NCI-H1048 (cell line): ENCODE measurements at regions not wholly inside any gene's neighbourhood (a gene's known extent, or its start where the extent isn't known, plus 50 kb on each side); places are given as distances from the start of the nearest gene placed in this dataset.

ENCODE experiments used
- DNase-seq: peaks from one replicate; lab custom pipeline; 2025; lab: John Stamatoyannopoulos, UW

DNA sequence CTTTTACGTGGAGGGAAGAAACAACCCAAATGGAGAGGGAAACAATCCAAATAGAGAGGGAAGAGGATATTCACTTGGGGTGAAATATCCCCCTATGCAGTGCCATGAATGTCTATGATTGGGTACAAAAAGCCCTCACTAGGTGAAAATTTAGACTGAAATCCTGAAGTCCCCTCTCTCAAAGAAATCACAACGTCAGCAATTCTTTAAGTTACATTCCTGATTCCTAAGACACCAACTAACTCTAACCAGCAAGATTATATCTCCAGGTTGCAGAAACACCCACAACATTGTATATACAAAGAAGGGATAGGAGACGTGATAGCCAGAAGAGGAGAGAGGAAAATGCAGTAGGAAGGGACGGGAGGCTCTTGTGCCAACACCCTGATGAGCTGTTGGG, 374.3 kb downstream of the DCAF12L2 start:
- DNase-seq, result no peak

- no peak for DNase-seq
Measured at GRCh38 chrX:125810856-125811255, 355.2 kb downstream of the DCAF12L2 start.

GRCh38 chrX:125826080-125826479, 340.0 kb downstream of the DCAF12L2 start:
- no peak for DNase-seq

- no peak for DNase-seq
Measured at GRCh38 chrX:125826774-125827451, 339.2 kb downstream of the DCAF12L2 start.

DNA sequence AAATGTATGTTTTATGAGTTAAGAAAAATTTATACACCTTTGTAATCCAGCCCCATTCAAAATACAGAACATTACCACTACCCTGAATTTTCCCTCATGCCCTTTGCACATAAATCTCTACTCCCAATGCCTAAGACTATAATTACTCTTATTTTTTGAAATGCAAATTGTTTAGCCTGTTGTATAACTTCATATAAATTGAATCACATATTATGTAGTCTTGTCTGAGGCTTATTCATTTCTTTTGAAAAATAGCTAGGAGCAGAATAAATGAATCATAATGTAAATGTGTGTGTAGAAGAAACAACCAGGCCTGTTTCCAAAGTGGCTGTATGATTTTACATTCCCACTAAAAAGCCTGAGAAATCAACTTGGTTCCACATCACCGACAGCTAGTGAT, 319.8 kb downstream of the DCAF12L2 start:
- DNase-seq, result no peak

DNA sequence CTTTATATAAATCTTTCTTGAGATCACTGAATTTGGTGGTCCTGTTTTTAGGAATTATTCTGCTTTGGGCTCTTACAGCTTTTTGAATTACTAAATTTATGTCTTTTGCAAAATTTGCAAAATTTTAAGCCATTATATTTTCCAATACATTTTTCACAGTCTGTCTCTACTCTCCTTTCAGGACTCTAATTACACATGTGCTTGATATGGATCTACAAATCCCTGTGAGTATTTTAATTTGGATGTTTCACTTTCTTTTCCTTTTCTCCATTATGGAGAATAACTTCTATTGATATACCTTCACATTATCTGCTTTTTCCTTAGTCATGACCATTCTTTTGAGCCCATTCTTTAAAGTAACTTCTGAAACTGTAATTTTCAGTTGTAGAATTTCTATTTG, 315.4 kb downstream of the DCAF12L2 start:
- DNase-seq, result no peak

DNA sequence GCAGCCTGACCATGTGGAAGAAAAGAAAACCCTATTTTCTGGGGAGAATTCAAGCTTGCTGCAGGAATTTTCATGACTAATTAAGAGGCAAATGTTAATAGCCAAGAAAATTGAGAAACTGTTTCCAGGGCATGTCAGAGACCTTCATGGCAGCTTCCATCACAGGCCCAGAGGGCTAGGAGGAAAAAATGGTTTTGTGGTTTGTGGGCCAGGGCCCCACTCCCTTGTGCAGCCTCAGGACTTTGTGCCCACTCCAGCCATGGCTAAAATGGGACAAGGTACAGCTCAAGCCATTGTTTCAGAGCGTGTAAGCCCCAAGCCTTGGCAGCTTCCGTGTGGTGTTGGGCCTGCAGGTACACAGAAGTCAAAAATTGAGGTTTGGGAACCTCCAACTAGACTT, 282.9 kb downstream of the DCAF12L2 start:
- no peak for DNase-seq

- no peak for DNase-seq
Measured at GRCh38 chrX:125894947-125895346, 271.1 kb downstream of the DCAF12L2 start.

DNA sequence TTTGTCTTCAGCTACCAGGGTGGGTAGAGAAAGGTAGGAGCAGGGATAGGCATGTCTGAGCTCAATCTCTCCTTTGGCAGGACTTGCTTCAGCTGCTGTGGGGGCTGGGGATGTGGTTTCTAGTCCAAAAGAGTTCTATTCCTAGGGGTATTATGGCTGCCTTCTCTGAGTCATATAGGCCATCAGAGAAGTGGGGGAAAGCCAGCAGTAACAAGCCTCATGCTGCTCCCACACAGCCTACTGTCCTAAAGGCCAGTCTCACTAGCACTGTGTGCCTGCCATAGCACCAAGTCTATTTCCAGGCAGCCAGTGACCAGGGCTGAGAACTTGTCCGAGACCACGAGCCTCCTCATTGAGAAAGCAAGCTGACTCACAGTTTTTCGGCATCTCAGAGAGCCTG, 270.6 kb downstream of the DCAF12L2 start:
- no peak for DNase-seq

- DNase-seq, result no peak
Measured at GRCh38 chrX:125926295-125926694, 239.8 kb downstream of the DCAF12L2 start.

DNA sequence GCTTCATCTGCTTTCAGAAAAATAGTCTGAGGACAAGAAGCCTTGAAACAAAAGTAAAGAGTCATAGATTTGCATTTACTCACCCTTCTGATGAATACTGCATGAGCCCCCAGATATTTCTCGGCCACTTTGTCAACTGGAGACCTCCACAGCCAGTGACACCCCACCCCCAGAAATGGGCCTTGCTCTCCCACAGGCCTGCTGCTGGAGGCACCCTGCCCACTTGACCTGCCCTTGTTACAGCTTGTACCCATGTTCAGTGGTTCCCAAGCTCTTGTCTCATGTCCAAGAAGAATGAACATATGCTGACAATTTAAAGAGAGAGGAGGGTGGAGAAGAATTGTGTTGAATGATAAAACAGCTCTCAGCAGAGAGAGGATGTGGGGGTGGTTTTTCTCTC, 225.1 kb downstream of the DCAF12L2 start:
- no peak for DNase-seq

DNA sequence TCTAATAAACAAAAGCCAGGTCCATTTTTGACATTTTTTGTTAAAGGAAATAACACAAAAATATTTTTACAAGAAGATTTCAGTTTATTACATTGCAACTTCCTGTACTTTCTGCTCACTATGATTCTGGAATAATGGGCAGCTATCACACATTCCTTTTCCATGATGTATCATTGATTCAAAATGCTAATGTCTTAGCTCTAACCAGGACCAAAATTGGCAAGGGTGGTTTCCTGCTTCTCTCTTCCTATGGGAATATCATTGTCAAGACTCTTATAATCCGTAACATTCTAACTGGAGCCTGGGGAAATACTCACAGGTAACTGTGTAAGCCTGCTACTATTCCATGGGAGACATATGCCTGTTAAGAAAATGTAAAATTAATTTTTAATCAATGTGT, 218.6 kb downstream of the DCAF12L2 start:
- no peak for DNase-seq

DNA sequence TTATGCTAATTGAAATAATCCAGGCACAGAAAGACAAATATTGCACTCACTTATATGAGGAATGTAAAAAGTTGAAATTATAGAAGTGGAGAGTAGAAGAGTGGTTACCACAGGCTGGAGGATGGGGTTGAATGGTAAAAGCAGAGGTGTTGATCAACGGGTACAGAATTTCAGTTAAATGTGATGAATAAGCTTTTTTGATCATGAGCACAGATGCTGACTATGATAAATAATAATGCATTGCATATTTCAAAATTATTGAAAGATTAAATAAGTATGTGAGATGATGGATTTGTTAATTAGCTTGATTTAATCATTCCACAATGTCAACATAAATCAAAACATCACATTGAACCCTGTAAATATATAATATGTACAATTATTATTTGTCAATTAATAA, 213.1 kb downstream of the DCAF12L2 start:
- no peak for DNase-seq

DNA sequence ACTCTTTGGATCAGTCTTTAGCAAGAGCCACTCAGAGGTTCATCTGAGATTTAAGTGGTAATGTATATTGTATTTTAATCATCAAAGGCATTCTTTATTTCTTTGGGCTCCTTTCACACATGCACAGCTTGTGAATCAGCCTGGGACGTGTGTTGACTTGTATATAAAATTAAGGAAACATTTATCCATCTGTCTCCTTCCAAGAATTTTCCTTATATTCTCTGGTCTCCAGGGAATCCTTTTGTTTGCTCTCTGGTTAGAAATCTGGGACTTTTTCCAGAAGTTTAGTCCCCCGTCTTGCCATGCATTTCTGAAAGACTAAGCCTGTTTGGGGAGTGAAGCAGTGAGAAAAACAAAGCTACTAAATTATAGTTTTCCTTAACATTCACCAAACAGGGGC, 212.3 kb downstream of the DCAF12L2 start:
- no peak for DNase-seq

DNA sequence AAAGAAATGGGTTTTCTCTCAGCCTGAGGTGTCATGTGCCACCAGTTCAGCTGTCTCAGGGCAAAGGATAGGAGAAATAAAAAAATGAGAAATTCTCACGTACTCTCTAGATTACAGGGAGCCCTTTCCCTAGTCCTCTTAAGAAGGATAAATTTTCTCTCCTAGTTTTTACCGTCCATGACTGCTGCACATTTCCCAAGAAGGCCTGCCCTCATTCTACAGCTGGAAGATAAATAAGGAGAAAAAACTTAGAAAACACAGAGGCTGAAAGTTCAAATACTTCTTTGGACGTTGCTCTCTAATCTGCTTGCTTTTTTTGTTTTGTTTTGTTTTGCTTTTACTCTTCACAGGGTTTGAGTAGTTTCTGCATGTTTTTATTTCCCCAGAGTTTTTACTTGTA, 211.9 kb downstream of the DCAF12L2 start:
- DNase-seq, result no peak

DNA sequence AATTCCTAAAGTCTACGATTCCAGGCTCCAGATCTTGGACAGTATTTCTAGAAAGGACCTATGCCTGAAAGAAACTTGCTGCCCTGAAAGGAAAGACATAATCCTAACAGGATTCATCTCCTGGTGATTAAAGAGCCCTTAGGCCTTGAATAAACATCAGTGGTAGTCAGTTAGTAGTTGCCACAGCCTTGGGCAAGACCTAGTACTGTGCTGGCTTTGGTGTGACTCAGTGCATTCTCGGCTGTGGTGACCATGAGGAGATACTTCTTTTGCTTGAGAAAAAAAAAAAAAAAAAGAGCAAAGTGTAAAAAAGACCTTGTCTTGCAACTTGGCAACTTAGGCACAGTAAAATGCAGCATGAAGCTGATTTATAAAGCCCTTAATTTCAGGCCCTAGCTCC, 188.2 kb downstream of the DCAF12L2 start:
- DNase-seq, result no peak

- DNase-seq, result no peak
Measured at GRCh38 chrX:125998432-125998831, 167.7 kb downstream of the DCAF12L2 start.

DNA sequence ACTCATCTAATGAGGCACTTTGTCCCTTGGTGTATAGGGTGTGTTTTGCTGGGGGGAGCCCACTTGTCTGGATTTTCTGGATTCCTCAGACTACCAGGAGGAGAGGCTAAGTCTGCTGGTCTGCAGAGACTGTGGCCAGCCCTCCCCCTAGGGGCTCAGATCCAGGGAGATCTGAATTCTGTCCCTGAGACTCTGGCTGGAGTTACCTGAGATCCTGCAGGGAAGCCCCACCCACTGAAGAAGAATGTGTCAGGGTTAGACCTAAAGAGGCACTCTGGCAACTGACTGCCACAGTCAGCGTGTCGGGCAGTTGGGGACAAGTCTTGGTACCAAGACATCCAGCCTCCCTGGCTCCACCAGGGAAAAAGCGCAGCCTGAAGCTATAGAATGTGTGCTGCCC, 138.9 kb downstream of the DCAF12L2 start:
- no peak for DNase-seq

DNA sequence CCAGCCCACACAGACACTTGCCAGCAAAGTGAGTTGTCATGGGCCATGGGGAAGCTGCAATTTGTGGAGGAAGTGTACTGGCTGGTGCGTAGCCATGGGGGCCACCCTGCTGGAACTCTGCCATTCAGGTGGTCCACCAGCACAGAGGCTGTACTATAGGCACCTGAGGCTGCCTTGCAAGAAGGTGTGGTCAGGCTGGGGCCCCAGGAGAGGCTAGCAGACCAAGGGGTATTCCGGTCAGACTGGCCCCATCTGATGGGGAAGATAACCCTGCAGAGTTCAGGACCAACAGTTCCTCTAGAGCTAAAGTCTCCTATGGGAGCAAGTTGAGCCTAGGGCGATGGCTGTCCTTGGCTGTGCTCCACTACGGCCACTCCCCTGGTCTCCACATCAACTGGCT, 136.1 kb downstream of the DCAF12L2 start:
- no peak for DNase-seq

- DNase-seq, result no peak
Measured at GRCh38 chrX:126063984-126064383, 102.1 kb downstream of the DCAF12L2 start.

DNA sequence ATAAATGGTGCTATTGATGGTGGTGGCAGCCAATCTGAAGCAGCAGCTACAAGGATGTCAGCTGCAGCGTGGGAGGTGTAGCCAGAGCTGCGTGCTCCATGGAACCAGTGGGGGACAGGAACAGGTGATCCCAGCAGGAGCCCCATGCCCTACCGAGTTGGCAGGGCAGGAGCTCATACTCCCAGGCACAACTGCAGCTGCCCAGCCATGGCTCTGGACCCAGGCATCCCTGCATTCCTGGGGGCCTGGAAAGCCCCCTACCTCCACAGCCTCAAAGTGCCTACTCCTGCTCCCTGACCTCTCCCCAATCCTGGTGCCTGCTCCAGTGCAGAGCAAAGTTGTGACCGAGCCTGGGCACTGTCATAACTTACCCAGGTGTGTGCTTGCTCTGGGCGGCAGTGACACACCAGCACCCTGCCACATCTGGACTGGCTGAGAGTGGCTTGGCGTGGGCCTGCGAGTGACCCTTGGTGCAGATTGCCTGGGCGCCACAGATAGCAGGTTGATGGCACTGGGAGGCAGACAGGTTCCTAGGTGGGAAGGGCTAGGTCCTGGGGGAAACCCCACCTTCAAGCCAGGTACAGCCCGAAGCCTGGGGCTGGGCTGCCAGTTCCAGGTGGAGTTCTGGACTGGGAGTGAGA, 101.1 kb downstream of the DCAF12L2 start:
- DNase-seq, result no peak

DNA sequence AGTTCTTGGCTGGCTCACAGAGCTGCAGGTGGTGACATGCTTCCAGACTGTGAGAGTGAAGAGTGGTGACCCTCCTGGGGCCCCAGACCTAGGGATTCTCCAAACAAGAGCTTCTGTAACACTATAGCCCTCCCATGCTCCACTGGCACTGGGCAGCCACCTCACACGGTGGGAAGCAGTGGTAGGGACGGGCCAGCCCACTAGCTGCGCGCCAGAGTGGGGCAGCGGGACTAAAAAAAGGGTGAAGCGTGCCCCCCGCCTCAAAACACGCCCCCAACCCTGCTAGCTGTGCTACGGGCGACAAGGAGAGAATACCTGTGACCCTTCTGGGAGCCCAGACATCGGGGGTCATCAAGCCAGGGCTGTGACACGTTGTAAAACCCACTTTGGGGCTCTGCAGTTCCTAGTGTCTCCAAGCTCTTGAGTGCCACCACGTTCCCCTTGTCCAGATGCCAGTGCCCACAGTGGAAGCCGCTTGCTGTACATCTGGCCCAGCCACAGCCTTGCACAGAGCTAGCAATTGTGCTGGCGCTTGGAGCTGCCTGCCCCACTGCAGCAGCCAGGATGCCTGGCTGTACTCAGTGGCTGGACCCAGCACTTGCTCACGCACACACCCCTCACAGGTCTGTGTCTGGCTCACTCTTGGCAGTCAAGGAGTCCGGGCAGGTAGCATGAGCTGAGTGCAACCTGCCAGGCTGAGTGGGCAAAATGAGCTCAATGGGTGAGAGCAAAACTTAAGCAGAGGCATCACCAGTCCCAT, 100.0 kb downstream of the DCAF12L2 start:
- DNase-seq, result no peak
